Activated CD8-positive, alpha-beta T cell treated with anti-CD3 and anti-CD28 coated beads for 36 hours (primary cell): ENCODE measurements at regions not wholly inside any gene's neighbourhood (a gene's known extent, or its start where the extent isn't known, plus 50 kb on each side); places are given as distances from the start of the nearest gene placed in this dataset.

Experiments used
- ATAC-seq: fragments of 200-7000 bp; cut with Tn5 transposase; one replicate; pipeline ENCODE4 v1.10.0; 2021; ENCODE audit warnings: mild to moderate bottlenecking, moderate library complexity
- CTCF ChIA-PET: fragments of 350-600 bp; sonication (Branson Sonifier 250); formaldehyde crosslinking; loops from one replicate; lab custom pipeline; 2021; ENCODE audit warnings: antibody characterized with exemption; lab: Charles Lee
- POLR2A ChIA-PET: fragments of 350-600 bp; sonication (Branson Sonifier 250); formaldehyde crosslinking; loops from one replicate; lab custom pipeline; 2021; ENCODE audit warnings: antibody characterized with exemption; lab: Charles Lee
- DNase-seq: peaks from one replicate; pipeline ENCODE4 v3.0.0-alpha.2; 2020
- H3K27ac Mint-ChIP-seq: one replicate; pipeline ENCODE4 v1.8.0; 2021; ENCODE audit warnings: mild to moderate bottlenecking, mixed read lengths
- H3K27me3 Mint-ChIP-seq: one replicate; pipeline ENCODE4 v1.8.0; 2021; ENCODE audit warnings: mixed read lengths
- H3K36me3 Mint-ChIP-seq: one replicate; pipeline ENCODE4 v1.8.0; 2021; ENCODE audit warnings: low read depth, mixed read lengths
- H3K4me1 Mint-ChIP-seq: one replicate; pipeline ENCODE4 v1.8.0; 2021; ENCODE audit warnings: low read depth, mixed read lengths
- H3K4me3 Mint-ChIP-seq: one replicate; pipeline ENCODE4 v1.8.0; 2021; ENCODE audit warnings: mild to moderate bottlenecking, moderate library complexity, mixed read lengths
- H3K9me3 Mint-ChIP-seq: one replicate; pipeline ENCODE4 v1.8.0; 2021; ENCODE audit warnings: mixed read lengths
- intact Hi-C: fragments of 100-400 bp; cut with micrococcal nuclease; formaldehyde crosslinking; loops from one replicate; pipeline ENCODE4 v1.10.0; 2022
- TF ChIP-seq, protein P1 (sequence below): fragments of 200-600 bp; IDR thresholded peaks from one replicate; pipeline ENCODE4 v1.8.0; 2022; ENCODE audit warnings: antibody characterized with exemption, mild to moderate bottlenecking

DNA sequence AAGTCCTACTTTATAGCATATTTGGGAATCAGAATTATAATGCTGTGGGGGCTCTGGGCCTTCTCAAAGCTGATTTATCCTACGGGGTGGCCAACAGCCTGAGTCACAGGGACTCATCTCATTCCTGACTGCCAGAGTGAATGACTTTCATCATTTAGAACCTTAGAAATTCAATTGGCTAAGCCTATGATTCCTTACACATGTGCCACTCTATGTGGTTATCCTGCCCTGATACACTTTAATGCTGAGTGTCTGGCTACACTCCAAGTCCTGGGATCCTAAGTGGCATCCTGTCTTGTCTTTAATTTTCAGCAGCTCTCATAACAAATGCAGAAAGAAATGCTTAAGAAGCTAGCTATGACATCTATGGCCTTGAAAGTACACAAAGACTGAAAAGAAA lies 75.2 kb upstream of the FREM1 start:
- Mint-ChIP-seq H3K36me3 (no peaks in the 10 kb centered on the region), H3K9me3 (no peaks in the 10 kb centered on the region), H3K4me3 (no peak overlapping the region), H3K27ac (no peak overlapping the region), H3K27me3 (no peaks in the 10 kb centered on the region), H3K4me1 (no peaks in the 10 kb centered on the region)
- ChIA-PET CTCF (no interaction called here), POLR2A (no interaction called here)
- intact Hi-C loops: no loop called here
- ATAC-seq (no peak), DNase-seq (no peak)
- TF ChIP-seq, protein P1, sequence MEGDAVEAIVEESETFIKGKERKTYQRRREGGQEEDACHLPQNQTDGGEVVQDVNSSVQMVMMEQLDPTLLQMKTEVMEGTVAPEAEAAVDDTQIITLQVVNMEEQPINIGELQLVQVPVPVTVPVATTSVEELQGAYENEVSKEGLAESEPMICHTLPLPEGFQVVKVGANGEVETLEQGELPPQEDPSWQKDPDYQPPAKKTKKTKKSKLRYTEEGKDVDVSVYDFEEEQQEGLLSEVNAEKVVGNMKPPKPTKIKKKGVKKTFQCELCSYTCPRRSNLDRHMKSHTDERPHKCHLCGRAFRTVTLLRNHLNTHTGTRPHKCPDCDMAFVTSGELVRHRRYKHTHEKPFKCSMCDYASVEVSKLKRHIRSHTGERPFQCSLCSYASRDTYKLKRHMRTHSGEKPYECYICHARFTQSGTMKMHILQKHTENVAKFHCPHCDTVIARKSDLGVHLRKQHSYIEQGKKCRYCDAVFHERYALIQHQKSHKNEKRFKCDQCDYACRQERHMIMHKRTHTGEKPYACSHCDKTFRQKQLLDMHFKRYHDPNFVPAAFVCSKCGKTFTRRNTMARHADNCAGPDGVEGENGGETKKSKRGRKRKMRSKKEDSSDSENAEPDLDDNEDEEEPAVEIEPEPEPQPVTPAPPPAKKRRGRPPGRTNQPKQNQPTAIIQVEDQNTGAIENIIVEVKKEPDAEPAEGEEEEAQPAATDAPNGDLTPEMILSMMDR: no peak

DNA sequence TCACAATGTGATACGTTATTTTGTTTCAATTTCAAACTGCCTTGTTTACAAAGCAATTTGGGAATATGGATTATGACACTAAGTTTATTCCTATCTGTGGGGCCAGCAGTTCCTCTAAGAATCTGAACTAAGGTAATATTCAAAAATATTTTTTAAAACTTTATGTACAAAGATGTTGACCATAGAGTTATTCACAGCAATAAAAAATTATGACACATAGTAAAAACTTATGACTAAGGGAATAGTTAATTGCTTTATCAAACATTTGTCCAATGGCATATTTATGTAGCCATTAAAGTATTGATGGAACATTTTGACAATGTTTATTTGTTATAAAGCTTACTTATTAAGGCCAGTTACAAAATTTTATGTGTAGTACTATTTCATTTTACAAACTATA lies 73.4 kb upstream of the FREM1 start:
- no peak overlapping the region for H3K4me3 Mint-ChIP-seq
- no peak for ATAC-seq
- POLR2A ChIA-PET: no interaction called here
- no peaks in the 10 kb centered on the region for H3K9me3 Mint-ChIP-seq
- no peaks in the 10 kb centered on the region for H3K36me3 Mint-ChIP-seq
- H3K4me1 Mint-ChIP-seq: no peaks in the 10 kb centered on the region
- CTCF ChIA-PET: no interaction called here
- H3K27ac Mint-ChIP-seq: no peak overlapping the region
- intact Hi-C loops: no loop called here
- TF ChIP-seq, protein P1: no peak
- H3K27me3 Mint-ChIP-seq: no peaks in the 10 kb centered on the region
- DNase-seq: no peak

DNA sequence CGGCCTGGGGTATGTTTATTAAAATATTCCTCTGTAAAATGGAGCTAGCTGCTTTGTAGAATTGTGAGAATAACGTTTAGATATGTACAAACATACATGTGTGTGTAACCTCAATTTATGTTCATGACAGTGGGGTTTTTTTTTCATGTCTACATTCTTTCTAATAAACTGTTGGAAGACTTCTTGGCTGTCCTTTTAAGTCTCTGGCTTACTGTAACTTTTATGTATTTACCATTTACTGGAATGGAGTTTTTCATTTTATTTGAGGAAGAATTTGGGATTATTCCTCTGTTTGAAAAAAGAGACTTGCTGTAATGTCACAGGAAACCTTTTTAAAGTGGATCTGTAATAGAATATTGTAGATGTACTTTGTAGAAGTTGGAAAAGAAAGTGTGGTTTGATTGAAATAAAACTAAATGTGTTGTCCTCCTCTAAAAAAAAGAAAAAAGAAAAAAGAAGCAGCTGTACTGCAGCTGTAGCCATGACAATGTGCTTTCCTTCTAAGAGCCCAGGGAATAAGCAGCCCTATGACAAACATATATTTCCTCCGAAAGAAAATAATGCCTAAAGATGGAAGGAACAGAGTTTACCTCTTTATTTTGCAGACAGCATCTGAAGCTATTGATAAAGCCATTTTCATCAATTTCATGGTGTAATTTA lies 71.2 kb upstream of the FREM1 start:
- CTCF ChIA-PET: no interaction called here
- ATAC-seq: no peak
- Mint-ChIP-seq H3K4me1 (no peaks in the 10 kb centered on the region), H3K27me3 (no peaks in the 10 kb centered on the region), H3K4me3 (no peak overlapping the region), H3K27ac (no peak overlapping the region), H3K9me3 (peaks cover 2% of the 10 kb centered on the region), H3K36me3 (no peaks in the 10 kb centered on the region)
- no peak for DNase-seq
- POLR2A ChIA-PET: no interaction called here
- TF ChIP-seq, protein P1: no peak
- intact Hi-C loops: no loop called here

DNA sequence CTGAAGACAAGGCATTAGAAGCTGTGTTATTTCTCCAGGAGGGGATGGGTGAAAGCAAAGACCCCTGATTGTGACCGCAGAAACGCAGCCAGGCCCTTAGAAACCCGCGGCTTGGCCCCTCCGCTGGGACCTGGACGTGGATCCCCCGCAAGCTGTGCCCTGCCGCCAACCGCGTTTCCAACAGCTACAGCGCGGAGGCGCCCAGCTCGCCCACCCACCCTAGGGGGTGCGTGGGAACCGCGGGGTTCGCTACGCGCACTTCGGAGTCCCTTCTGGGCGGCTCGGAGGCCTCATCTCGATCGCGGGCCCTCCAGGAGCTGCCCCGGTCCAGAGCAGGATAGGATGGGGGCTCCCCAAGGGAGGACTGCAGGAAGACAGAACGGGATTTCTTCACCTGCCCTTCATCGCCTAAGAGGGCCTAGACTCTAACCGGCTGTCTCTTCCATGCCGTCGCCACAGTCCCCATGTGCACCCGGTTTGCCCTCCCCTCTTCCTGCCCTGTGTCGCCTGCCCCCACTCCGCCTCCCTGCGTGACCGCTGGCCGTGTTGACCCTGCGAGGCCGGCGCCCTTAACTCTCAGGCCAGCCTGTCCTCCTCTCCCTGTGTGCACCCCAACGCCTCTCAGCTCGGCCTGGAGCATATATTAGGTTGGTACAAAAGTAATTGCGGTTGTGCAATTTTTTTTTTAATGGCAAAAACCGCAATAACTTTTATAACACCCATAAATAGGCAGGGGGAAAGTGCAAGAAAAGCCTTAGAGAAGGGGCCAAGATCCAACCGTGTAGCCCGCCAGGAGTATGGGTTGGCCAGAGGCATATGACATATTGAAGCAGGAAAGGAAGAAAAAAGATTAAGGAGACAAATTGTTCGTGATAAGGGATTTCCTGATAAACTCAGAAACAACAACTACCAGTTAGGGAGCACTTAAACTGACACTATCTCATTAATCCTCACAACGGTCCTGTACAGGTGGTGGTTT lies 68.1 kb upstream of the FREM1 start:
- no peak for DNase-seq
- no peaks in the 10 kb centered on the region for H3K27me3 Mint-ChIP-seq
- H3K4me1 Mint-ChIP-seq: no peaks in the 10 kb centered on the region
- ChIA-PET POLR2A (no interaction called here), CTCF (no interaction called here)
- no peaks in the 10 kb centered on the region for H3K36me3 Mint-ChIP-seq
- no peak for ATAC-seq
- no peak overlapping the region for H3K27ac Mint-ChIP-seq
- intact Hi-C loops: no loop called here
- TF ChIP-seq, protein P1: no peak
- no peak overlapping the region for H3K4me3 Mint-ChIP-seq
- H3K9me3 Mint-ChIP-seq: peaks cover 2% of the 10 kb centered on the region
